Thyroid gland (tissue), 4 donors: ENCODE measurements at regions not wholly inside any gene's neighbourhood (a gene's known extent, or its start where the extent isn't known, plus 50 kb on each side); places are given as distances from the start of the nearest gene placed in this dataset.

Experiments
- POLR2A ChIP-seq, 2 donors: fragments of 450-650 bp; IDR thresholded peaks; one replicate each; pipeline ENCODE4 v1.6.1; 2017; ENCODE audit warnings: antibody characterized with exemption in 2 of 2, mild to moderate bottlenecking in 2 of 2, moderate library complexity in 1 of 2
- TF ChIP-seq, protein P1 (sequence below), 6 experiments: fragments of 200-600 bp in 3 of 6; fragments of 450-650 bp in 3 of 6; sonication (generic) in 3 of 6; IDR thresholded peaks; one replicate each; pipeline ENCODE4 v1.5.1; 2016 to 2019; ENCODE audit warnings: antibody characterized with exemption in 6 of 6, mild to moderate bottlenecking in 2 of 6, inconsistent platforms in 1 of 6, moderate library complexity in 1 of 6

DNA sequence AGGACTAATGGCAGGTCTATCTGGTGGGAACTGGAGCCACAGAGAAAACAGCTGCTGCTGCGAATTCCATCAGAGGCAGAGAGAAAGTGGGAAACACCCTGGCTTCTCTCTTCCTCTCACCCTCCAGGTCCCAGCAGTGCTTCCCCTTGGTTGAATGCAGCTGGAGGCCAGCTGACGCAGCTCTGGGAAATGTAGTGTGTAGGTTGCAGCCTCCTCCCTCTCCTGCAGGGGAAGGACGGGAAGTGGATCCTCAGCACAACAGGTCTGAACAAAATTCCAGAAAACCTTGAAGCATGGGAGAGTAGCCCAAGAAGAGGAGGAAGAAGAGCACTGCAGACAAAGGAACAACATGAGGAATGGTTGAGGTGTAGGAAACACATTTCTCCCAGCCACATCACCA, 67.8 kb upstream of the MMP2 start:
- TF ChIP-seq, protein P1, sequence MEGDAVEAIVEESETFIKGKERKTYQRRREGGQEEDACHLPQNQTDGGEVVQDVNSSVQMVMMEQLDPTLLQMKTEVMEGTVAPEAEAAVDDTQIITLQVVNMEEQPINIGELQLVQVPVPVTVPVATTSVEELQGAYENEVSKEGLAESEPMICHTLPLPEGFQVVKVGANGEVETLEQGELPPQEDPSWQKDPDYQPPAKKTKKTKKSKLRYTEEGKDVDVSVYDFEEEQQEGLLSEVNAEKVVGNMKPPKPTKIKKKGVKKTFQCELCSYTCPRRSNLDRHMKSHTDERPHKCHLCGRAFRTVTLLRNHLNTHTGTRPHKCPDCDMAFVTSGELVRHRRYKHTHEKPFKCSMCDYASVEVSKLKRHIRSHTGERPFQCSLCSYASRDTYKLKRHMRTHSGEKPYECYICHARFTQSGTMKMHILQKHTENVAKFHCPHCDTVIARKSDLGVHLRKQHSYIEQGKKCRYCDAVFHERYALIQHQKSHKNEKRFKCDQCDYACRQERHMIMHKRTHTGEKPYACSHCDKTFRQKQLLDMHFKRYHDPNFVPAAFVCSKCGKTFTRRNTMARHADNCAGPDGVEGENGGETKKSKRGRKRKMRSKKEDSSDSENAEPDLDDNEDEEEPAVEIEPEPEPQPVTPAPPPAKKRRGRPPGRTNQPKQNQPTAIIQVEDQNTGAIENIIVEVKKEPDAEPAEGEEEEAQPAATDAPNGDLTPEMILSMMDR (IDR thresholded peaks at IDR 0.05), result no peak
- no peak for TF ChIP-seq POLR2A (IDR thresholded peaks at IDR 0.05)
